ENCODE measurements at regions not wholly inside any gene's neighbourhood (a gene's known extent, or its start where the extent isn't known, plus 50 kb on each side); places are given as distances from the start of the nearest gene placed in this dataset.

GRCh38 chr2:56523816-56524215 lies 340.0 kb downstream of the CCDC85A start:
- BruUV-seq (replicated peaks) = no TSS peak

GRCh38 chr2:56531668-56532420 lies 348.1 kb downstream of the CCDC85A start:
- H3K9me2 ChIP-seq (ENCODE audit: insufficient read depth) = no peaks in the 10 kb centered on the region; the same call in none of the 2 replicates
- H3F3A ChIP-seq (ENCODE audit: insufficient read depth, low read depth) = no peaks in the 10 kb centered on the region
- H3K36me3 ChIP-seq (ENCODE audit: low read depth) = no peaks in the 10 kb centered on the region
- H4K20me1 ChIP-seq (ENCODE audit: insufficient read depth) = no peaks in the 10 kb centered on the region
- intact Hi-C loops (cut with micrococcal nuclease; ENCODE audit: unreplicated experiment) = no loop called here
- no peak overlapping the region for H2AFZ ChIP-seq
- POLR2A ChIA-PET (ENCODE audit: unreplicated experiment) = no interaction called here
- no peak for DNase-seq
- H3K27me3 ChIP-seq (ENCODE audit: insufficient read depth, low read depth) = no peaks in the 10 kb centered on the region
- no peak overlapping the region for H3K4me2 ChIP-seq
- no peak overlapping the region for H3K4me3 ChIP-seq
- BruUV-seq (replicated peaks) = no TSS peak
- no peaks in the 10 kb centered on the region for H3K4me1 ChIP-seq (replicated peaks; ENCODE audit: insufficient read depth)
- H3K9me3 ChIP-seq (ENCODE audit: insufficient read depth, low read depth) = no peaks in the 10 kb centered on the region
- H3K79me2 ChIP-seq (ENCODE audit: low read depth) = no peaks in the 10 kb centered on the region
- TF ChIP-seq EZH2 (IDR thresholded peaks at IDR 0.05; ENCODE audit: low read depth) = no peak
- no peak for TF ChIP-seq CTCF (conservative IDR thresholded peaks at IDR 0.05)
- no peak overlapping the region for H3K27ac ChIP-seq
- CTCF ChIA-PET = no interaction called here

More at GRCh38 chr2:56523816-56524215, 340.0 kb downstream of the CCDC85A start:
- H3K4me2 ChIP-seq = no peak overlapping the region
- H4K20me1 ChIP-seq (ENCODE audit: insufficient read depth) = no peaks in the 10 kb centered on the region
- H3K36me3 ChIP-seq (ENCODE audit: low read depth) = no peaks in the 10 kb centered on the region
- no peaks in the 10 kb centered on the region for H3K4me1 ChIP-seq (replicated peaks; ENCODE audit: insufficient read depth)
- H3K9me3 ChIP-seq (ENCODE audit: insufficient read depth, low read depth) = no peaks in the 10 kb centered on the region
- intact Hi-C loops (cut with micrococcal nuclease; ENCODE audit: unreplicated experiment) = no loop called here
- no peaks in the 10 kb centered on the region for H3K9me2 ChIP-seq (ENCODE audit: insufficient read depth)
- no peak overlapping the region for H3K27ac ChIP-seq
- H3K27me3 ChIP-seq (ENCODE audit: insufficient read depth, low read depth) = no peaks in the 10 kb centered on the region
- CTCF ChIA-PET = no interaction called here
- TF ChIP-seq CTCF (conservative IDR thresholded peaks at IDR 0.05) (no peak), EZH2 (IDR thresholded peaks at IDR 0.05; ENCODE audit: low read depth) (no peak)
- POLR2A ChIA-PET (ENCODE audit: unreplicated experiment) = no interaction called here
- H3F3A ChIP-seq (ENCODE audit: insufficient read depth, low read depth) = no peaks in the 10 kb centered on the region
- no peak overlapping the region for H3K4me3 ChIP-seq
- H2AFZ ChIP-seq = no peak overlapping the region
- no peaks in the 10 kb centered on the region for H3K79me2 ChIP-seq (ENCODE audit: low read depth)
- DNase-seq = no peak

- intact Hi-C loops (cut with micrococcal nuclease; ENCODE audit: unreplicated experiment) = no loop called here
- Histone ChIP-seq H2AFZ (no peak overlapping the region), H3K27ac (no peak overlapping the region), H3K4me1 (replicated peaks; ENCODE audit: insufficient read depth) (no peaks in the 10 kb centered on the region), H3K36me3 (ENCODE audit: low read depth) (no peaks in the 10 kb centered on the region), H4K20me1 (ENCODE audit: insufficient read depth) (no peaks in the 10 kb centered on the region), H3K4me2 (no peak overlapping the region), H3K9me2 (ENCODE audit: insufficient read depth) (no peaks in the 10 kb centered on the region; the same call in none of the 2 replicates), H3K27me3 (ENCODE audit: insufficient read depth, low read depth) (no peaks in the 10 kb centered on the region), H3K9me3 (ENCODE audit: insufficient read depth, low read depth) (no peaks in the 10 kb centered on the region), H3K4me3 (no peak overlapping the region), H3F3A (ENCODE audit: insufficient read depth, low read depth) (no peaks in the 10 kb centered on the region), H3K79me2 (ENCODE audit: low read depth) (no peaks in the 10 kb centered on the region)
- ChIA-PET CTCF (no interaction called here), POLR2A (ENCODE audit: unreplicated experiment) (no interaction called here)
- TF ChIP-seq EZH2 (IDR thresholded peaks at IDR 0.05; ENCODE audit: low read depth) (no peak), CTCF (conservative IDR thresholded peaks at IDR 0.05) (no peak)
- no peak for DNase-seq
- no TSS peak for BruUV-seq (replicated peaks)
Observed at GRCh38 chr2:56534321-56534720, 350.5 kb downstream of the CCDC85A start.

Data from PC-9 (cell line).